ENCODE measurements at regions not wholly inside any gene's neighbourhood (a gene's known extent, or its start where the extent isn't known, plus 50 kb on each side); places are given as distances from the start of the nearest gene placed in this dataset.

GRCh38 chr7:46134385-46134784 lies 213.3 kb upstream of the IGFBP3 start (continued):
- TF ChIP-seq SMC3 (IDR thresholded peaks at IDR 0.05; ENCODE audit: borderline replicate concordance, low read length) (no peak), BHLHE40 (IDR thresholded peaks at IDR 0.05; ENCODE audit: borderline replicate concordance in 1 of 2, low read depth in 2 of 2, low read length in 1 of 2) (no peak), POLR2A (IDR thresholded peaks at IDR 0.05; ENCODE audit: low read depth, low read length) (no peak), ETV6 (conservative IDR thresholded peaks at IDR 0.05 in 1 of 2, IDR thresholded peaks at IDR 0.05 in 1 of 2; ENCODE audit: borderline replicate concordance in 1 of 2, low read depth in 1 of 2) (no peak), KLF5 (IDR thresholded peaks at IDR 0.05; ENCODE audit: partially characterized antibody) (no peak)

GRCh38 chr7:46133751-46134150 lies 212.7 kb upstream of the IGFBP3 start:
- Histone ChIP-seq H4K20me1 (ENCODE audit: control insufficient read depth, insufficient read depth) (no peaks in the 10 kb centered on the region), H3K4me1 (ENCODE audit: control insufficient read depth, insufficient read depth, low read length) (no peaks in the 10 kb centered on the region), H3K27ac (ENCODE audit: control insufficient read depth, insufficient read depth) (no peak overlapping the region), H2AFZ (ENCODE audit: control insufficient read depth, low read depth, low read length) (no peak overlapping the region), H3K4me2 (ENCODE audit: control insufficient read depth, insufficient read depth) (no peak overlapping the region), H3K9me3 (replicated peaks; ENCODE audit: control insufficient read depth, insufficient read depth, low read length) (no peaks in the 10 kb centered on the region), H3K9ac (ENCODE audit: control insufficient read depth, insufficient read depth, low read length) (no peak overlapping the region), H3K79me2 (ENCODE audit: control insufficient read depth, insufficient read depth, low read length) (no peaks in the 10 kb centered on the region), H3K27me3 (replicated peaks in 1 of 2; ENCODE audit: control insufficient read depth in 2 of 2, insufficient read depth in 2 of 2, low read length in 1 of 2) (no peaks in the 10 kb centered on the region), H3K36me3 (ENCODE audit: control insufficient read depth in 2 of 2, insufficient read depth in 2 of 2, low read length in 1 of 2) (no peaks in the 10 kb centered on the region), H3K4me3 (no peak overlapping the region)
- in situ Hi-C loops (cut with MboI), result no loop called here
- no TSS peak for BruUV-seq (replicated peaks)
- intact Hi-C loops (cut with micrococcal nuclease; ENCODE audit: unreplicated experiment), result no loop called here
- 38% methylated on average over 3 of the region's 3 CpGs for WGBS (ENCODE audit: insufficient coverage, insufficient replicate concordance, low lambda C conversion rate, missing lambda C conversion rate)
- FAIRE-seq, result no peak
- ChIA-PET CTCF (interaction anchor here (1.2 kb wide), 1 partner anchor 17 kb away, joined by 3 read pairs; no protein-coding TSS in a partner anchor), POLR2A (no interaction called here), RAD21 (ENCODE audit: unreplicated experiment) (interaction anchor here (3.4 kb wide), 1 partner anchor 211 kb away, joined by 18 read pairs; the partner anchor contains the start of gene IGFBP3), SMC1A (ENCODE audit: uncharacterized antibody, unreplicated experiment) (interaction anchor here (0.6 to 1.1 kb wide), 4 partner anchors 16 to 149 kb away, joined by 3 to 4 read pairs (median 3); no protein-coding TSS in a partner anchor)
- ATAC-seq, result no peak
- TF ChIP-seq SP1 (IDR thresholded peaks at IDR 0.05; ENCODE audit: low read depth, low read length) (no peak), MTA3 (IDR thresholded peaks at IDR 0.05; ENCODE audit: borderline replicate concordance, low read length) (no peak), IKZF1 (conservative IDR thresholded peaks at IDR 0.05) (no peak), E2F8 (IDR thresholded peaks at IDR 0.05; ENCODE audit: low read depth, partially characterized antibody) (no peak)
- TF ChIP-seq, protein P1, sequence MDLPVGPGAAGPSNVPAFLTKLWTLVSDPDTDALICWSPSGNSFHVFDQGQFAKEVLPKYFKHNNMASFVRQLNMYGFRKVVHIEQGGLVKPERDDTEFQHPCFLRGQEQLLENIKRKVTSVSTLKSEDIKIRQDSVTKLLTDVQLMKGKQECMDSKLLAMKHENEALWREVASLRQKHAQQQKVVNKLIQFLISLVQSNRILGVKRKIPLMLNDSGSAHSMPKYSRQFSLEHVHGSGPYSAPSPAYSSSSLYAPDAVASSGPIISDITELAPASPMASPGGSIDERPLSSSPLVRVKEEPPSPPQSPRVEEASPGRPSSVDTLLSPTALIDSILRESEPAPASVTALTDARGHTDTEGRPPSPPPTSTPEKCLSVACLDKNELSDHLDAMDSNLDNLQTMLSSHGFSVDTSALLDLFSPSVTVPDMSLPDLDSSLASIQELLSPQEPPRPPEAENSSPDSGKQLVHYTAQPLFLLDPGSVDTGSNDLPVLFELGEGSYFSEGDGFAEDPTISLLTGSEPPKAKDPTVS (IDR thresholded peaks at IDR 0.05; ENCODE audit: low read depth, low read length), result no peak
- DNase-seq (ENCODE audit: low read depth, low spot score), result no peak
